ENCODE measurements at regions not wholly inside any gene's neighbourhood (a gene's known extent, or its start where the extent isn't known, plus 50 kb on each side); places are given as distances from the start of the nearest gene placed in this dataset.

DNA sequence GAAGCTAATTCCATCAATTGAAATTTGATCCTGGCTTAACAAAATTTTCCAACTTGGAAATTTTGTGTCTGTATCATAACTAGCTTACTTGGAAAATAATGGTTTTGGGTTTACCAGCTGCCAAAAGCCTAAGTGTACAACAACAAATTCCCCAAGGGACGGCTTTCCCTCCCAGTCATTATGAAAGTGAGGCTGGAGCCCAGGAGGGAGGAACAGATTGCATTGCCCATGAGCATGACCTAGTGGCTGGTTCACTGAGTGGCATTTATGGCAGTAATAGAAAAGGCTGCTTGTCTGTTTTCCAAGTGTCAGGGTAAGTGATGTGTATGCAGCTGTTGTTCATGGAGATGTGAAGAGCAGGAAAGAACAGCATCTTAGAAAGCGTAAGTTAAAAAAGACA lies 70.8 kb upstream of the HHIP start:
- no peaks in the 10 kb centered on the region for H3K23me2 ChIP-seq (ENCODE audit: insufficient read length, low read depth, low read length, poor library complexity, severe bottlenecking)
- H3K27me3 ChIP-seq (ENCODE audit: insufficient read depth, low read length) = no peaks in the 10 kb centered on the region
- TF ChIP-seq, protein P1, sequence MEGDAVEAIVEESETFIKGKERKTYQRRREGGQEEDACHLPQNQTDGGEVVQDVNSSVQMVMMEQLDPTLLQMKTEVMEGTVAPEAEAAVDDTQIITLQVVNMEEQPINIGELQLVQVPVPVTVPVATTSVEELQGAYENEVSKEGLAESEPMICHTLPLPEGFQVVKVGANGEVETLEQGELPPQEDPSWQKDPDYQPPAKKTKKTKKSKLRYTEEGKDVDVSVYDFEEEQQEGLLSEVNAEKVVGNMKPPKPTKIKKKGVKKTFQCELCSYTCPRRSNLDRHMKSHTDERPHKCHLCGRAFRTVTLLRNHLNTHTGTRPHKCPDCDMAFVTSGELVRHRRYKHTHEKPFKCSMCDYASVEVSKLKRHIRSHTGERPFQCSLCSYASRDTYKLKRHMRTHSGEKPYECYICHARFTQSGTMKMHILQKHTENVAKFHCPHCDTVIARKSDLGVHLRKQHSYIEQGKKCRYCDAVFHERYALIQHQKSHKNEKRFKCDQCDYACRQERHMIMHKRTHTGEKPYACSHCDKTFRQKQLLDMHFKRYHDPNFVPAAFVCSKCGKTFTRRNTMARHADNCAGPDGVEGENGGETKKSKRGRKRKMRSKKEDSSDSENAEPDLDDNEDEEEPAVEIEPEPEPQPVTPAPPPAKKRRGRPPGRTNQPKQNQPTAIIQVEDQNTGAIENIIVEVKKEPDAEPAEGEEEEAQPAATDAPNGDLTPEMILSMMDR (conservative IDR thresholded peaks at IDR 0.05) = peak; percentile 43
- no peak overlapping the region for H2BK20ac ChIP-seq (ENCODE audit: low read depth, low read length, poor library complexity, severe bottlenecking)
- no peaks in the 10 kb centered on the region for H3K9me3 ChIP-seq (ENCODE audit: control insufficient read depth, low read depth, low read length)
- H3K27ac Mint-ChIP-seq = no peak overlapping the region
- H4K91ac ChIP-seq (ENCODE audit: insufficient read length, low read depth, low read length) = no peak overlapping the region
- H3K4me1 ChIP-seq (ENCODE audit: insufficient read depth, low read length) = no peaks in the 10 kb centered on the region
- H3K4me2 ChIP-seq (ENCODE audit: insufficient read depth, insufficient read length, low read length) = no peak overlapping the region
- H2BK120ac ChIP-seq (ENCODE audit: low read depth, low read length, poor library complexity, severe bottlenecking) = no peak overlapping the region
- H3K79me2 ChIP-seq (ENCODE audit: insufficient read depth, low read length) = no peaks in the 10 kb centered on the region
- no peaks in the 10 kb centered on the region for H3K27me3 Mint-ChIP-seq (ENCODE audit: low read depth)
- H3K56ac ChIP-seq (ENCODE audit: insufficient read length, low read depth, low read length) = no peak overlapping the region
- no peak overlapping the region for H2BK5ac ChIP-seq (ENCODE audit: insufficient read length, low read length)
- H3T11ph ChIP-seq (ENCODE audit: low read length) = no peak overlapping the region
- WGBS (ENCODE audit: extremely low coverage, insufficient read length, low lambda C conversion rate) = no CpG with 5 or more reads among the region's 2 CpGs
- no peaks in the 10 kb centered on the region for H4K20me1 ChIP-seq (ENCODE audit: control insufficient read depth, insufficient read depth, insufficient read length)
- no peaks in the 10 kb centered on the region for H3K9me3 Mint-ChIP-seq
- no peak for DNase-seq
- no peak overlapping the region for H3K18ac ChIP-seq (ENCODE audit: insufficient read length, low read depth, low read length)
- no peak overlapping the region for H3K23ac ChIP-seq (ENCODE audit: insufficient read length, low read depth, low read length)
- H3K4me3 Mint-ChIP-seq = no peak overlapping the region
- no peaks in the 10 kb centered on the region; a peak in 2 of 4 replicates for H3K4me1 Mint-ChIP-seq
- no peak overlapping the region for H2AK5ac ChIP-seq (ENCODE audit: insufficient read length, low read length)
- H3K36me3 Mint-ChIP-seq (ENCODE audit: insufficient read depth in 1 of 3, low read depth in 3 of 3) = no peaks in the 10 kb centered on the region
- no peak overlapping the region for H2BK15ac ChIP-seq (ENCODE audit: low read depth, low read length)
- H3K4ac ChIP-seq (ENCODE audit: low read depth, low read length) = no peak overlapping the region
- H3K14ac ChIP-seq (ENCODE audit: insufficient read depth, low read length) = no peak overlapping the region
- H2BK12ac ChIP-seq (ENCODE audit: insufficient read length, low read depth, low read length) = no peak overlapping the region
- H4K8ac ChIP-seq (replicated peaks; ENCODE audit: insufficient read length, low read depth, low read length) = no peak overlapping the region
- no peaks in the 10 kb centered on the region for H3K79me1 ChIP-seq (ENCODE audit: insufficient read depth, low read depth, low read length, poor library complexity, severe bottlenecking)
- H4K5ac ChIP-seq (ENCODE audit: insufficient read length, low read depth, low read length) = no peak overlapping the region
- no peak overlapping the region for H2AFZ ChIP-seq (ENCODE audit: low read length)
- no peak overlapping the region for H3K9ac ChIP-seq (ENCODE audit: extremely low read depth, insufficient read length, low read length)
- H3K27ac ChIP-seq (ENCODE audit: insufficient read length, low read depth, low read length) = no peak overlapping the region
